ENCODE measurements at regions not wholly inside any gene's neighbourhood (a gene's known extent, or its start where the extent isn't known, plus 50 kb on each side); places are given as distances from the start of the nearest gene placed in this dataset.

GRCh38 chr13:112251930-112252585 lies 124.1 kb upstream of the SPACA7 start:
- H3K4me2 ChIP-seq (ENCODE audit: insufficient read depth in 1 of 2, low read depth in 2 of 2, low read length in 2 of 2), result no peak overlapping the region
- WGBS, 2 experiments (ENCODE audit: extremely low coverage in 1 of 2, insufficient coverage in 1 of 2, insufficient read length in 1 of 2, insufficient replicate concordance in 2 of 2, low coverage in 1 of 2, low lambda C conversion rate in 2 of 2, missing lambda C conversion rate in 1 of 2), result 90% methylated on average over 23 of the region's 27 CpGs; no CpG with 5 or more reads in 1 of the 2 experiments
- H3K9me3 ChIP-seq (ENCODE audit: insufficient read depth in 2 of 2, low read depth in 1 of 2, low read length in 1 of 2), result no peaks in the 10 kb centered on the region
- H4K20me1 ChIP-seq (replicated peaks in 1 of 2; ENCODE audit: control insufficient read depth in 1 of 2, insufficient read depth in 2 of 2, low read length in 2 of 2), result no peaks in the 10 kb centered on the region
- H3K4me3 ChIP-seq (ENCODE audit: extremely low read depth in 1 of 4, insufficient read depth in 2 of 4, low read depth in 3 of 4, low read length in 4 of 4), result no peak overlapping the region
- no peak overlapping the region for H3K56ac ChIP-seq (replicated peaks; ENCODE audit: insufficient read length, low read depth, low read length)
- FAIRE-seq (no peak), DNase-seq (ENCODE audit: low read depth in 1 of 2, low spot score in 2 of 2) (peak in 1 of 2 experiments; percentile 32)
- no peak overlapping the region for H4K91ac ChIP-seq (replicated peaks; ENCODE audit: insufficient read length, low read length)
- H2BK120ac ChIP-seq (replicated peaks; ENCODE audit: low read depth, low read length), result no peak overlapping the region
- H2AFZ ChIP-seq (ENCODE audit: low read length), result no peak overlapping the region
- no peak overlapping the region for H2BK20ac ChIP-seq (ENCODE audit: low read length)
- H3K4me1 ChIP-seq (replicated peaks in 1 of 4; ENCODE audit: control insufficient read depth in 3 of 4, insufficient read depth in 4 of 4, low read length in 3 of 4), result peaks cover 0 to 6% (median 3%) of the 10 kb centered on the region in 4 experiments; a peak in 5 of 7 replicates
- H3K9ac ChIP-seq (replicated peaks in 1 of 4; ENCODE audit: extremely low read depth in 1 of 4, low read depth in 3 of 4, low read length in 3 of 4), result no peak overlapping the region
- H2BK12ac ChIP-seq (ENCODE audit: low read depth, low read length), result no peak overlapping the region
- H3K27ac ChIP-seq (ENCODE audit: low read depth, low read length), result no peak overlapping the region
- H3K23ac ChIP-seq (ENCODE audit: insufficient read length), result no peak overlapping the region
- no peak overlapping the region for H4K5ac ChIP-seq (ENCODE audit: insufficient read length, low read depth, low read length)
- H3K23me2 ChIP-seq (ENCODE audit: low read depth, low read length), result no peaks in the 10 kb centered on the region; the same call in 1 of the 2 replicates
- no peaks in the 10 kb centered on the region for H3K36me3 ChIP-seq (ENCODE audit: control insufficient read depth in 2 of 4, insufficient read depth in 4 of 4, low read length in 3 of 4)
- H3K79me1 ChIP-seq (ENCODE audit: low read depth, low read length), result no peaks in the 10 kb centered on the region
- H3K4ac ChIP-seq (replicated peaks; ENCODE audit: insufficient read length, low read depth, low read length), result no peak overlapping the region
- no peaks in the 10 kb centered on the region for H3K79me2 ChIP-seq (ENCODE audit: control insufficient read depth in 1 of 2, insufficient read depth in 2 of 2, low read length in 2 of 2)
- no peak overlapping the region for H2BK5ac ChIP-seq (ENCODE audit: low read depth, low read length)
- no peak overlapping the region for H2AK5ac ChIP-seq (ENCODE audit: low read depth, low read length)
- no peak overlapping the region for H3K14ac ChIP-seq (ENCODE audit: insufficient read length)
- ChIA-PET CTCF (ENCODE audit: partially characterized antibody) (interaction anchor here (0.7 to 1.3 kb wide), 3 partner anchors 32 to 192 kb away, joined by 3 read pairs; no protein-coding TSS in a partner anchor), POLR2A (ENCODE audit: partially characterized antibody) (no interaction called here)
- no peak overlapping the region for H4K8ac ChIP-seq (ENCODE audit: extremely low read depth, insufficient read depth, low read length)
- no peak overlapping the region; the same call in 1 of the 2 replicates for H3K18ac ChIP-seq (ENCODE audit: extremely low read depth, low read length)
- no peaks in the 10 kb centered on the region for H3K27me3 ChIP-seq (replicated peaks in 1 of 4; ENCODE audit: control insufficient read depth in 3 of 4, extremely low read depth in 1 of 4, insufficient read depth in 3 of 4, low read length in 3 of 4)
- H2BK15ac ChIP-seq (ENCODE audit: low read length), result no peak overlapping the region
- no peak for TF ChIP-seq RXRA (IDR thresholded peaks at IDR 0.05; ENCODE audit: insufficient read depth, low read depth, low read length)
- no peak for TF ChIP-seq CHD2 (IDR thresholded peaks at IDR 0.05; ENCODE audit: low read length)
- TF ChIP-seq POLR2AphosphoS5 (IDR thresholded peaks at IDR 0.05; ENCODE audit: low read depth, low read length), result no peak
- TF ChIP-seq EP300 (IDR thresholded peaks at IDR 0.05; ENCODE audit: borderline replicate concordance in 1 of 2, low read depth in 2 of 2, low read length in 2 of 2), result no peak
- TF ChIP-seq SP2 (IDR thresholded peaks at IDR 0.05; ENCODE audit: low read length), result no peak
- no peak for TF ChIP-seq CBX5 (IDR thresholded peaks at IDR 0.05; ENCODE audit: low read depth, low read length)
- TF ChIP-seq SRF (IDR thresholded peaks at IDR 0.05; ENCODE audit: low read depth, low read length), result no peak
